ENCODE measurements at regions not wholly inside any gene's neighbourhood (a gene's known extent, or its start where the extent isn't known, plus 50 kb on each side); places are given as distances from the start of the nearest gene placed in this dataset.

DNA sequence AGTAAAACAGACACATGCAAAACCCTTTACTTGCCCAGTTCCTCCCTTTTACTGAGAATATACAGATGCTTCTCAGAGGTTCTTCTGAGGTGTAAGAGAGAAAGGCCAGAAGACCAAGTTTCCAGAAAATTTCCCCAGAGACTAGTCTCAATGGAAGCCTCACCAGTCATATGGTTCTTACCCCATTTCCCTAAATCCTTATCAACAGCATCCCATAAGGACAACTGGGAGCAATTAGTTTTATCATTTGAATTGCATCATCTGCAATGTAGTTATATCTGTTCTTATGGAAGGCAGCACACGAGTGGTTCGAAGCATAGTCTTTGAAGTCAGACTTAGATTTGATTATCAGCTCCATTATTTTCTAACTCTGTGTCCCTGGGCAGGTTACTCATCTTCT lies 203.6 kb upstream of the PPARGC1A start:
- CTCF ChIA-PET, result no interaction called here
- H3K9me3 Mint-ChIP-seq, result no peaks in the 10 kb centered on the region
- H3K4me3 Mint-ChIP-seq, result no peak overlapping the region
- TF ChIP-seq, protein P1, sequence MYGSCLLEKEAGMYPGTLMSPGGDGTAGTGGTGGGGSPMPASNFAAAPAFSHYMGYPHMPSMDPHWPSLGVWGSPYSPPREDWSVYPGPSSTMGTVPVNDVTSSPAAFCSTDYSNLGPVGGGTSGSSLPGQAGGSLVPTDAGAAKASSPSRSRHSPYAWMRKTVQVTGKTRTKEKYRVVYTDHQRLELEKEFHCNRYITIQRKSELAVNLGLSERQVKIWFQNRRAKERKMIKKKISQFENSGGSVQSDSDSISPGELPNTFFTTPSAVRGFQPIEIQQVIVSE (CRISPR knock-in tag; IDR thresholded peaks at IDR 0.05; ENCODE audit: borderline replicate concordance), result no peak
- TF ChIP-seq NR2C2 (CRISPR knock-in tag; IDR thresholded peaks at IDR 0.05), result no peak
- no peak for TF ChIP-seq TEAD4 (CRISPR knock-in tag; IDR thresholded peaks at IDR 0.05)
- H3K36me3 Mint-ChIP-seq, result no peaks in the 10 kb centered on the region
- DNase-seq (ENCODE audit: low spot score), result no peak
- no peak overlapping the region for H3K27ac Mint-ChIP-seq
- POLR2A ChIA-PET, result no interaction called here
- H3K4me1 Mint-ChIP-seq, result no peaks in the 10 kb centered on the region
- H3K27me3 Mint-ChIP-seq (ENCODE audit: low read depth), result no peaks in the 10 kb centered on the region; the same call in 1 of the 2 replicates
- ATAC-seq, result no peak

- Mint-ChIP-seq H3K27ac (no peak overlapping the region), H3K4me1 (no peaks in the 10 kb centered on the region), H3K36me3 (no peaks in the 10 kb centered on the region), H3K9me3 (no peaks in the 10 kb centered on the region), H3K27me3 (ENCODE audit: low read depth) (no peaks in the 10 kb centered on the region; the same call in 1 of the 2 replicates), H3K4me3 (no peak overlapping the region)
- no peak for ATAC-seq
- no peak for DNase-seq (ENCODE audit: low spot score)
- TF ChIP-seq, protein P2, sequence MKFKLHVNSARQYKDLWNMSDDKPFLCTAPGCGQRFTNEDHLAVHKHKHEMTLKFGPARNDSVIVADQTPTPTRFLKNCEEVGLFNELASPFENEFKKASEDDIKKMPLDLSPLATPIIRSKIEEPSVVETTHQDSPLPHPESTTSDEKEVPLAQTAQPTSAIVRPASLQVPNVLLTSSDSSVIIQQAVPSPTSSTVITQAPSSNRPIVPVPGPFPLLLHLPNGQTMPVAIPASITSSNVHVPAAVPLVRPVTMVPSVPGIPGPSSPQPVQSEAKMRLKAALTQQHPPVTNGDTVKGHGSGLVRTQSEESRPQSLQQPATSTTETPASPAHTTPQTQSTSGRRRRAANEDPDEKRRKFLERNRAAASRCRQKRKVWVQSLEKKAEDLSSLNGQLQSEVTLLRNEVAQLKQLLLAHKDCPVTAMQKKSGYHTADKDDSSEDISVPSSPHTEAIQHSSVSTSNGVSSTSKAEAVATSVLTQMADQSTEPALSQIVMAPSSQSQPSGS (CRISPR knock-in tag; IDR thresholded peaks at IDR 0.05; ENCODE audit: borderline replicate concordance, low read depth), result no peak
- no peak for TF ChIP-seq NR1H2 (CRISPR knock-in tag; IDR thresholded peaks at IDR 0.05)
- TF ChIP-seq GRHL2 (CRISPR knock-in tag; IDR thresholded peaks at IDR 0.05; ENCODE audit: insufficient replicate concordance, severe bottlenecking), result no peak
- TF ChIP-seq ZSCAN18 (CRISPR knock-in tag; IDR thresholded peaks at IDR 0.05), result no peak
- TF ChIP-seq GTF2I (CRISPR knock-in tag; conservative IDR thresholded peaks at IDR 0.05), result no peak
- no peak for TF ChIP-seq MAX (CRISPR knock-in tag; IDR thresholded peaks at IDR 0.05)
- TF ChIP-seq ZNF423 (CRISPR knock-in tag; IDR thresholded peaks at IDR 0.05), result no peak
- TF ChIP-seq MYBL2 (CRISPR knock-in tag; IDR thresholded peaks at IDR 0.05), result no peak
- TF ChIP-seq CREM (CRISPR knock-in tag; IDR thresholded peaks at IDR 0.05), result no peak
- TF ChIP-seq IRF2 (CRISPR knock-in tag; IDR thresholded peaks at IDR 0.05; ENCODE audit: borderline replicate concordance, low read depth), result no peak
- no peak for TF ChIP-seq TEAD1 (CRISPR knock-in tag; IDR thresholded peaks at IDR 0.05)
- TF ChIP-seq ZNF532 (CRISPR knock-in tag; IDR thresholded peaks at IDR 0.05; ENCODE audit: borderline replicate concordance), result no peak
- no peak for TF ChIP-seq ATF1 (CRISPR knock-in tag; IDR thresholded peaks at IDR 0.05)
- TF ChIP-seq PREB (CRISPR knock-in tag; IDR thresholded peaks at IDR 0.05; ENCODE audit: borderline replicate concordance), result no peak
- TF ChIP-seq FOXP1 (CRISPR knock-in tag; IDR thresholded peaks at IDR 0.05; ENCODE audit: borderline replicate concordance), result no peak
- TF ChIP-seq NR2C2 (CRISPR knock-in tag; IDR thresholded peaks at IDR 0.05), result no peak
- ChIA-PET CTCF (no interaction called here), POLR2A (no interaction called here)
Measured at GRCh38 chr4:24091639-24092233, 201.9 kb upstream of the PPARGC1A start.
